ENCODE measurements at regions not wholly inside any gene's neighbourhood (a gene's known extent, or its start where the extent isn't known, plus 50 kb on each side); places are given as distances from the start of the nearest gene placed in this dataset.

DNA sequence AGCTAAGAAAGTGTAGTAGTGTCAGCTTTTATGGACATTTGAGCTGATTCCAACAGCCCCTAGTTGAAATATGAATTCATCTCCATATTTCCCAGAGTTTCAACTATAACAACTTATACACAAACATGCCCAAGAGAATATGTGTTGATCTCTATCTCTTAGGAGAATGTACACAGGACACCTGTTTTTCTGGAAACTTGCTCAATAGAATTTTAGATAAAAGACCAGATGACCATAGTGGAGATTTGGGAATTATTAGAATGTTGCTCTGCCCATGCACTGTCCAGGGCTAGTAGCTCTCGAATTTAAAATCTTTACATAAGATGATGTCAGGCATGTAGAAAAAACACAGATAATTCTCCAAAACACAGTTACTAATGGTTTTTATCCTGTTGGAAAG lies 162.3 kb upstream of the VRK2 start:
- H3K4me3 ChIP-seq (replicated peaks; ENCODE audit: low read depth, low read length) = no peak overlapping the region
- TF ChIP-seq CTCF (IDR thresholded peaks at IDR 0.05; ENCODE audit: low read length, missing control alignments) = no peak
- DNase-seq (ENCODE audit: low read depth) = no peak

DNA sequence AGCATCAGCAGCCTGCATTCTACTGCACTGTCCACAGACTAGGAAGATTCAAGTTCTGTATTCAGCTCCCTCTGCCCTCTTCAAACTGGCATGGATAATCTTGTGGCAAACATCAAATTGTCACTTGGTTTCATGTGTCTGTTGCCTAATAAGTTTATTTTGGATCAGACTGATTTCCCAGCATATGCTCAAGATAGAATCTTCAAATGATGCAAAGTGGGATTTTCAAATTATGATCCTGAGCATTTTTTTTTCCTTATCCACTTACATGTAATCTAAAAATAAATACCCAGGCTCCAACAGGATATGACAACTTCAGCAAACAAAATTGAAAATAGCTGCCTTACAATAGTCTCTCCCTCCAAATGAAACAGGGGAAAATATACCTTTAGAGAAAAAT lies 160.9 kb upstream of the VRK2 start:
- DNase-seq (ENCODE audit: low read depth) = no peak
- no peak overlapping the region for H3K4me3 ChIP-seq (replicated peaks; ENCODE audit: low read depth, low read length)
- TF ChIP-seq CTCF (IDR thresholded peaks at IDR 0.05; ENCODE audit: low read length, missing control alignments) = no peak

- no peak overlapping the region for H3K4me3 ChIP-seq (replicated peaks; ENCODE audit: low read depth, low read length)
- no peak for DNase-seq (ENCODE audit: low read depth)
- no peak for TF ChIP-seq CTCF (IDR thresholded peaks at IDR 0.05; ENCODE audit: low read length, missing control alignments)
These were observed 160.3 kb upstream of the VRK2 start for GRCh38 chr2:57886161-57886786.

GRCh38 chr2:57888463-57888862 lies 158.1 kb upstream of the VRK2 start:
- no peak overlapping the region for H3K4me3 ChIP-seq (replicated peaks; ENCODE audit: low read depth, low read length)
- no peak for DNase-seq (ENCODE audit: low read depth)
- no peak for TF ChIP-seq CTCF (IDR thresholded peaks at IDR 0.05; ENCODE audit: low read length, missing control alignments)

DNA sequence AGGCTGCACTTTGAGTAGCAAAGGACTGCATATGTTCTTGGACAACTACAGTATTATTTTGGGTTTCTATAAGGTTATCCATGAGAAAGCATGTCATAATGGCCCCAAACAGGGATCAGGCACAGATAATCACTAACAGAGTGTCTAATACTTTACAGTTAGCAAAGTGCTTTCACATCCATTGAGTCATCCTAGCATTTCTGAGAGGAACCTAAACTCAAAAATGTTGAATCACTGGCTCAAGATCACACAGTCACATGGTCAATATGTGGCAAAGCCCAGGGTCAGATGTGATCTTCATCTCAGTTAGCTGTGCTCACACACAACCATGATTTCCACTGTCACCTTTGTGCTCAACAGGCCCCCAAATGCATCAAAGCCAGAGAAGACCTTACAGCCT lies 156.1 kb upstream of the VRK2 start:
- peak; percentile 10 for DNase-seq (ENCODE audit: low read depth)
- no peak overlapping the region for H3K4me3 ChIP-seq (replicated peaks; ENCODE audit: low read depth, low read length)
- TF ChIP-seq CTCF (IDR thresholded peaks at IDR 0.05; ENCODE audit: low read length, missing control alignments) = no peak

DNA sequence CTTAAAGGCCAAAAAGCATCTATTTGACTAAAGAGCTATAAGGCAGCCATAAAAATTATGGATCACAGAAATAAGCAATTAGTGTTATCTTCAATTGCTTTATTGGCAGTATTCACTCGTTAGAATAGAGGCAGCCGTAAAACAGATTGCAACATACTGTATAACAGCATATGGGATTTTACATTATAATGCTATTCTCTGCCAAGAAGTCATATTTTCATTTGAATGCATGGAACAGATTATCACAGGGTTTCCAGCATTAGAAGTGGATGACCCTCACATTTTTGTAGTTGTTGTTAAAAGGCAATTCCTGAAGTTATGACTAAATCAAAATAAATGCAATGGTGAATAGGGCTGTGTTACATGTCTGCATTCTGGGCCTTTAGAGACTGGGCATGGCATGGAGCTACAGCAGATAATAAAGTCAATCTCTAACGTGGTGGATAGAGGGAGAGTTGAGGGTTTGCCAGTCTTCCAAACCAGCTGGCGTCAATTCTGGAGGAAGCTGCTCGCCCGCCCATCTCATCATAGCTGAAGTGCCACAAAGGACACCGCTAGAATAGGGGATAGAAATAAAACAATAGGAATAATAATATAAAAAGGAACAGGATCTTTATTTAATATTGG lies 155.4 kb upstream of the VRK2 start:
- no peak for TF ChIP-seq CTCF (IDR thresholded peaks at IDR 0.05; ENCODE audit: low read length, missing control alignments)
- no peak overlapping the region for H3K4me3 ChIP-seq (replicated peaks; ENCODE audit: low read depth, low read length)
- DNase-seq (ENCODE audit: low read depth) = no peak

DNA sequence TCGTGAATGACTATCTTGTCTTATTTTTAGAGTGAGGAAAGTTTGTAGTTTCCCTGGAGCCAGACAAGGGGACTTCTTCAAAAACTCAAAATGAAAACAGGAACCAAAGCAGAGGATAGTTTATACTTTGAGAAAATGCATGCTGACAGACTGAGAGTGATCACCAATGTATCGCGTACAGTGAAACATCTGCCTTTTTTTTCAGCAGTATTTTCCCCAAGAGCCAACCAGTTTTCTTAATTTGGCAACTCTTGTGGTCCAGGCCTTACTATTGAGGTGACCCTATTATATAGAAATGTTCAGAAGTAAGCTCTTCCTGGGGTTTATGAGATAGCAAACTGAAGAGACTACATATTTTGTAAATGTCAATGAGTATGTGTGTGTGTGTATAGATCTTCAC lies 153.7 kb upstream of the VRK2 start:
- H3K4me3 ChIP-seq (replicated peaks; ENCODE audit: low read depth, low read length) = no peak overlapping the region
- DNase-seq (ENCODE audit: low read depth) = no peak
- no peak for TF ChIP-seq CTCF (IDR thresholded peaks at IDR 0.05; ENCODE audit: low read length, missing control alignments)

Measured in fibroblast of pulmonary artery (primary cell).